GM13977 (cell line): ENCODE measurements at regions not wholly inside any gene's neighbourhood (a gene's known extent, or its start where the extent isn't known, plus 50 kb on each side); places are given as distances from the start of the nearest gene placed in this dataset.

Source experiments
- DNase-seq: peaks from one replicate; pipeline ENCODE4 v3.0.0; 2012; ENCODE audit warnings: low spot score
- CTCF ChIP-seq: IDR thresholded peaks from 2 replicates; pipeline ENCODE4 v1.5.1; 2012; ENCODE audit warnings: mild to moderate bottlenecking, control low read depth; ENCODE audit not compliant: insufficient read depth; ENCODE audit errors: extremely low read depth, missing control alignments
- in situ Hi-C: fragments of 300-500 bp; cut with MboI; formaldehyde crosslinking; loops from one replicate; pipeline ENCODE4 v1.12.0; 2022; ENCODE audit warnings: low sequenced_read_pairs, low pct_unique_long_range_greater_than_20kb, mixed read lengths, inconsistent platforms; ENCODE audit not compliant: unreplicated experiment

GRCh38 chr2:239557516-239557915 is 156.7 kb upstream of the HDAC4 start:
- in situ Hi-C loops: no loop called here
- no peak for DNase-seq
- no peak for TF ChIP-seq CTCF

- DNase-seq: no peak
- no peak for TF ChIP-seq CTCF
- in situ Hi-C loops: no loop called here
These were observed 154.7 kb upstream of the HDAC4 start for GRCh38 chr2:239555571-239555905.

GRCh38 chr2:239554766-239555570 is 154.1 kb upstream of the HDAC4 start:
- TF ChIP-seq CTCF: no peak
- no peak for DNase-seq
- in situ Hi-C loops: no loop called here

- no peak for TF ChIP-seq CTCF
- in situ Hi-C loops: no loop called here
- DNase-seq: no peak
These were observed 152.7 kb upstream of the HDAC4 start for GRCh38 chr2:239553376-239554000.

GRCh38 chr2:239552213-239552926 is 151.6 kb upstream of the HDAC4 start:
- DNase-seq: no peak
- no peak for TF ChIP-seq CTCF
- in situ Hi-C loops: no loop called here

GRCh38 chr2:239551206-239551605 is 150.4 kb upstream of the HDAC4 start:
- TF ChIP-seq CTCF: no peak
- no peak for DNase-seq
- in situ Hi-C loops: no loop called here
